ENCODE measurements at regions not wholly inside any gene's neighbourhood (a gene's known extent, or its start where the extent isn't known, plus 50 kb on each side); places are given as distances from the start of the nearest gene placed in this dataset.
A peak's percentile ranks its signal among the peaks of the same experiment; 100 is the strongest.

DNA sequence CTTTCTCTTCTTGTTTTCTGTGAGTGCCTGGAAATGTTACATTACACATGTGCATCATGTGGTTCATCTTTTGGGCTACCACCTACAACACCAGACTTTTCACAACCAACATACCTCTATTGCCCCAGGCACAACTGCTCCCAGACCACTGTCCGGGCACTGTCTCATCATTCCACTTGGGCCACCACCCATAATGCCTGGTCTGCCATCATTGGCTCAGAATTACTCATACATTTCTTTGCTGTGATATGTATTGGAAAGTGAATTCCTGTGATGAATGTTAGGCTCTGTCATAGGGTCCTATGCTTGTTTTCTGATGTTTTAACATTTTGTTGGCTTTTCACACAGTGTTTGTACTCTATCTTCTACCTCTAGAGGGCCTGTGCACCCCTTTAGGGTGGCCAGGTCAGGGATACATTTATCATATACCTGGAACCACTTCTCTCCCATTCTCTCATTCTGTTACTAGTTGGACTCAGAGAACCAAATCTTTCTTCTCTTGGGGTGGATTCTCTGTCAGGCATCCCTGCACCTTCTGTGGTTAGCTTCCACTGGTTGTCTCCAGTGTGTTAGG is 172.8 kb downstream of the NHLRC3 start:
- TF ChIP-seq CTCF (IDR thresholded peaks at IDR 0.05; ENCODE audit: poor library complexity, severe bottlenecking): no peak
- no peaks in the 10 kb centered on the region for H3K27me3 ChIP-seq (ENCODE audit: insufficient read depth, poor library complexity, severe bottlenecking)
- H3K4me3 ChIP-seq (ENCODE audit: severe bottlenecking): no peak overlapping the region
- H3K36me3 ChIP-seq (ENCODE audit: low read depth): no peaks in the 10 kb centered on the region
- peak; percentile 50; the same call in 2 of the 3 replicates for ATAC-seq (ENCODE audit: low read depth)
- H3K4me1 ChIP-seq (ENCODE audit: insufficient read depth, poor library complexity, severe bottlenecking): no peaks in the 10 kb centered on the region
- no peak for DNase-seq (ENCODE audit: low spot score)
- no peaks in the 10 kb centered on the region for H3K9me3 ChIP-seq (ENCODE audit: severe bottlenecking)
- no peak overlapping the region for H3K27ac ChIP-seq (ENCODE audit: poor library complexity, severe bottlenecking)

DNA sequence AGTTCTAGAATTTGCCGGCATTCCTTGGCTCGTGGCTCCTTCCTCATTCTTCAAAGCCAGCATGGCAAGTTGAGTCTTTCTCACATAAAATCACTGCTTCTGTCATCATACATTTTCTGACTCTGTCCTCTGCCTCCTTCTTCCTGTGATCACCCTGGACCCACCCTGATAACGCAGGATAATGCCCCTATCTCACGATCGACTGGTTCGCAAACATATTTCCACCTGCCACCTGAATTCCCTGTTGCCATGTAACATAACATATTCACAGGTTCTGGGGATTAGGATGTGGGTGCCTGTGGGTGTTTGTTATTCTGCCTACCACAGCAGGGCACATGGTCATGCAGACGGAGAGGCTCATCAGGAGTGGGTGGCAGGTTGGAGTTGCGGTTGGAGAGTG is 177.7 kb downstream of the NHLRC3 start:
- H3K4me3 ChIP-seq (ENCODE audit: severe bottlenecking): no peak overlapping the region
- H3K4me1 ChIP-seq (ENCODE audit: insufficient read depth, poor library complexity, severe bottlenecking): no peaks in the 10 kb centered on the region
- no peak for DNase-seq (ENCODE audit: low spot score)
- no peak overlapping the region for H3K27ac ChIP-seq (ENCODE audit: poor library complexity, severe bottlenecking)
- ATAC-seq (ENCODE audit: low read depth): no peak
- no peaks in the 10 kb centered on the region for H3K9me3 ChIP-seq (ENCODE audit: severe bottlenecking)
- H3K36me3 ChIP-seq (ENCODE audit: low read depth): no peaks in the 10 kb centered on the region
- no peaks in the 10 kb centered on the region for H3K27me3 ChIP-seq (ENCODE audit: insufficient read depth, poor library complexity, severe bottlenecking)
- TF ChIP-seq CTCF (IDR thresholded peaks at IDR 0.05; ENCODE audit: poor library complexity, severe bottlenecking): no peak

GRCh38 chr13:39217471-39217870 is 179.2 kb downstream of the NHLRC3 start:
- H3K9me3 ChIP-seq (ENCODE audit: severe bottlenecking): no peaks in the 10 kb centered on the region
- ATAC-seq (ENCODE audit: low read depth) (no peak), DNase-seq (ENCODE audit: low spot score) (no peak)
- H3K4me3 ChIP-seq (ENCODE audit: severe bottlenecking): no peak overlapping the region
- H3K4me1 ChIP-seq (ENCODE audit: insufficient read depth, poor library complexity, severe bottlenecking): no peaks in the 10 kb centered on the region
- H3K27ac ChIP-seq (ENCODE audit: poor library complexity, severe bottlenecking): no peak overlapping the region
- TF ChIP-seq CTCF (IDR thresholded peaks at IDR 0.05; ENCODE audit: poor library complexity, severe bottlenecking): no peak
- H3K36me3 ChIP-seq (ENCODE audit: low read depth): no peaks in the 10 kb centered on the region
- no peaks in the 10 kb centered on the region for H3K27me3 ChIP-seq (ENCODE audit: insufficient read depth, poor library complexity, severe bottlenecking)

- H3K4me3 ChIP-seq (ENCODE audit: severe bottlenecking): no peak overlapping the region
- DNase-seq (ENCODE audit: low spot score): no peak
These were observed 186.5 kb downstream of the NHLRC3 start for GRCh38 chr13:39224671-39225240.

More at GRCh38 chr13:39224671-39225240, 186.5 kb downstream of the NHLRC3 start:
- H3K27ac ChIP-seq (ENCODE audit: poor library complexity, severe bottlenecking): no peak overlapping the region
- H3K4me1 ChIP-seq (ENCODE audit: insufficient read depth, poor library complexity, severe bottlenecking): peaks cover 3% of the 10 kb centered on the region
- TF ChIP-seq CTCF (IDR thresholded peaks at IDR 0.05; ENCODE audit: poor library complexity, severe bottlenecking): no peak
- H3K36me3 ChIP-seq (ENCODE audit: low read depth): no peaks in the 10 kb centered on the region
- ATAC-seq (ENCODE audit: low read depth): peak; percentile 84
- H3K27me3 ChIP-seq (ENCODE audit: insufficient read depth, poor library complexity, severe bottlenecking): peaks cover 32% of the 10 kb centered on the region
- H3K9me3 ChIP-seq (ENCODE audit: severe bottlenecking): no peaks in the 10 kb centered on the region
